Smooth muscle cell (in vitro differentiated cells): ENCODE measurements at regions not wholly inside any gene's neighbourhood (a gene's known extent, or its start where the extent isn't known, plus 50 kb on each side); places are given as distances from the start of the nearest gene placed in this dataset.

Source experiments
- DNase-seq: peaks from one replicate; lab custom pipeline; 2025; ENCODE audit not compliant: unreplicated experiment; lab: John Stamatoyannopoulos, UW
- H2AFZ ChIP-seq: fragments of 200-600 bp; sonication (generic); 2 replicates; pipeline ENCODE4 v1.6.0; 2016; ENCODE audit warnings: antibody characterized with exemption, low read depth, mild to moderate bottlenecking
- H3F3A ChIP-seq: fragments of 200-600 bp; sonication (generic); 2 replicates; pipeline ENCODE4 v1.6.0; 2017; ENCODE audit warnings: antibody characterized with exemption, low read depth
- H3K27ac ChIP-seq: fragments of 200-600 bp; sonication (generic); 2 replicates; pipeline ENCODE4 v1.5.1; 2016; ENCODE audit warnings: low read depth, mild to moderate bottlenecking
- H3K27me3 ChIP-seq: fragments of 200-600 bp; sonication (generic); 2 replicates; pipeline ENCODE4 v1.6.1; 2016; ENCODE audit warnings: low read depth, mild to moderate bottlenecking
- H3K36me3 ChIP-seq: fragments of 200-600 bp; sonication (generic); 2 replicates; pipeline ENCODE4 v1.5.1; 2016; ENCODE audit warnings: low read depth
- H3K4me1 ChIP-seq: fragments of 200-600 bp; sonication (generic); 2 replicates; pipeline ENCODE4 v1.5.1; 2016; ENCODE audit warnings: low read depth
- H3K4me2 ChIP-seq: fragments of 200-600 bp; sonication (generic); 2 replicates; pipeline ENCODE4 v1.6.0; 2016; ENCODE audit warnings: mild to moderate bottlenecking
- H3K4me3 ChIP-seq: fragments of 200-600 bp; sonication (generic); 2 replicates; pipeline ENCODE4 v1.5.1; 2016; ENCODE audit warnings: mild to moderate bottlenecking
- H3K79me2 ChIP-seq: fragments of 200-600 bp; sonication (generic); 2 replicates; pipeline ENCODE4 v1.6.0; 2016; ENCODE audit warnings: low read depth, mild to moderate bottlenecking
- H3K9ac ChIP-seq: fragments of 200-600 bp; sonication (generic); 2 replicates; pipeline ENCODE4 v1.6.0; 2016; ENCODE audit warnings: low read depth
- H3K9me3 ChIP-seq: fragments of 200-600 bp; sonication (generic); replicated peaks from 2 replicates; pipeline ENCODE4 v1.5.1; 2016; ENCODE audit warnings: low read depth
- H4K20me1 ChIP-seq: fragments of 200-600 bp; sonication (generic); 2 replicates; pipeline ENCODE4 v1.6.0; 2016; ENCODE audit warnings: low read depth
- CTCF ChIP-seq: fragments of 200-600 bp; sonication (generic); IDR thresholded peaks from 2 replicates; pipeline ENCODE4 v1.5.1; 2017; ENCODE audit warnings: borderline replicate concordance, mild to moderate bottlenecking, antibody characterized with exemption; ENCODE audit not compliant: insufficient read depth, poor library complexity, severe bottlenecking
- WGBS: methylation state at CpG from one replicate; pipeline ENCODE4 v1.1.7; 2016; ENCODE audit warnings: low lambda C conversion rate; 5-methylcytosine and 5-hydroxymethylcytosine counted together

- Histone ChIP-seq H3K27ac (no peak overlapping the region), H3K27me3 (no peaks in the 10 kb centered on the region), H3K36me3 (no peaks in the 10 kb centered on the region), H4K20me1 (no peaks in the 10 kb centered on the region), H3K4me1 (no peaks in the 10 kb centered on the region), H3K4me2 (no peak overlapping the region), H3K9me3 (no peaks in the 10 kb centered on the region), H3K9ac (no peak overlapping the region), H3K79me2 (no peaks in the 10 kb centered on the region), H3F3A (no peaks in the 10 kb centered on the region), H3K4me3 (no peak overlapping the region), H2AFZ (no peak overlapping the region)
- DNase-seq: no peak
- no peak for TF ChIP-seq CTCF
- WGBS: 86% methylated on average over 1 of the region's 1 CpG
Observed at GRCh38 chr15:46855388-46855787, 861.9 kb upstream of the SEMA6D start.

DNA sequence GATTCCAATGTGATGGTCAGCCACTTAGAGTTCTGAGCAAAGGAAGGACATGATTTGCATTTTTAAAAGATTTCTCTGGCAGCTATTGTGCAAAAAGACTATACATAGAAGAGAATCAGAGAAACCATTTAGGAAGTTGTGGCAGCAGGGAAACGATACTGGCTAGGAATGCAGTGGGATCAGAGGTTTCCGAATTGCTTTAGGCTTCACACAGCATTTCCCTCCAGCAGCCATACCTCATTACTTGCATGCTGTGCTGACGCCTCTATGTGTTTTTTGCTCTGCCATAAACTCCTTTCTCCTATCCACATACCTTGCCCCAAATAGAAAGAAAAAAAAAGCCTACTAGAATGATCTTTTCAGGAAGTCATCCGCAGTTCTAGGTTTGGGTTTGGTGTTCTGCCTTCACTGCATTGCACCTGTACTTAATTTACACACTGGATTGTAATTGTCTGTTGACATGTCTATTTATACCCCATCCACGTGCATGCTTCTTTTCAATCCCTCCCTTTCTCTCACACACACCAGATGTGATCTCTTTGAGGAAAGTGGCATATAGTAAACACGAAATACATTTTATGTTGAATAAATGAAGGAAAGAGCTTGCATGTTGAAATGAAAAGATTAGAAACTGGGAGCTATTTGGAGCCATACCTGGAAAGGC lies 860.3 kb upstream of the SEMA6D start:
- Histone ChIP-seq H2AFZ (no peak overlapping the region), H3K27ac (no peak overlapping the region), H3K4me3 (no peak overlapping the region), H4K20me1 (no peaks in the 10 kb centered on the region), H3K79me2 (no peaks in the 10 kb centered on the region), H3K36me3 (no peaks in the 10 kb centered on the region), H3K9me3 (no peaks in the 10 kb centered on the region), H3K4me2 (no peak overlapping the region), H3F3A (no peaks in the 10 kb centered on the region), H3K4me1 (no peaks in the 10 kb centered on the region), H3K9ac (no peak overlapping the region), H3K27me3 (no peaks in the 10 kb centered on the region)
- 78% methylated on average over 6 of the region's 6 CpGs for WGBS
- no peak for TF ChIP-seq CTCF
- DNase-seq: no peak

DNA sequence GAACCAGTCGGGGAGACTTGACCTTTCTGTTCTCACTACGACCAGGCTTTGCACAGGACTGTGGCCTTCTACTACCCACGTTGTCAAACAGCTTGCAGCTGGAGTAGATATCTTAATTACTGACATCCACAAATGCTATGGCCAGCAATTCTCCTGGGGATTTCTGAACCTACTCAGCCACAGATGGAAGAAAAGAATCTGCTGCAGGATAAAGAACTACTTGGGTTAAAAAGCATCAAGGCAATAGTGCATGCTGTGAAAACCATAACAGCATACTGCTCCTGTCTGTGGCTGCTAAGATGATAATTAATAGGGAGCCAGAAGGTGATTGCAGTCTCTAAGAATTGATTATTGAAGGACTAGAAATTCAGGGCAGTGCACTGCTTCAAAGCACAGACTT lies 859.2 kb upstream of the SEMA6D start:
- no peak overlapping the region for H3K9ac ChIP-seq

More for the DNA sequence above, 859.2 kb upstream of the SEMA6D start:
- no peak overlapping the region for H3K4me2 ChIP-seq
- H3F3A ChIP-seq: no peaks in the 10 kb centered on the region
- no peak for TF ChIP-seq CTCF
- H3K36me3 ChIP-seq: no peaks in the 10 kb centered on the region
- H4K20me1 ChIP-seq: no peaks in the 10 kb centered on the region
- H3K9me3 ChIP-seq: no peaks in the 10 kb centered on the region
- H2AFZ ChIP-seq: peak overlapping the region; percentile 42
- H3K79me2 ChIP-seq: no peaks in the 10 kb centered on the region
- H3K27me3 ChIP-seq: no peaks in the 10 kb centered on the region
- no peak overlapping the region for H3K4me3 ChIP-seq
- WGBS: 20% methylated on average over 3 of the region's 3 CpGs
- no peak for DNase-seq
- H3K27ac ChIP-seq: no peak overlapping the region
- no peaks in the 10 kb centered on the region for H3K4me1 ChIP-seq
